Forelimb muscle (tissue), 1 donor: ENCODE measurements at regions not wholly inside any gene's neighbourhood (a gene's known extent, or its start where the extent isn't known, plus 50 kb on each side); places are given as distances from the start of the nearest gene placed in this dataset.
"Not testable (repeated sequence)": the region's sequence is repeated elsewhere in the genome, so short reads cannot be mapped to it uniquely, and the experiment has no call there.

Experiments
- DNase-seq: peaks from one replicate; pipeline ENCODE4 v3.0.0-alpha.2; 2013; ENCODE audit warnings: low read depth

GRCh38 chr2:52294628-52295027 lies 1262.7 kb upstream of the NRXN1 start:
- DNase-seq: no peak

- DNase-seq: no peak
These were observed 1260.9 kb upstream of the NRXN1 start for GRCh38 chr2:52292801-52293200.

GRCh38 chr2:52289741-52290140 lies 1257.8 kb upstream of the NRXN1 start:
- no peak for DNase-seq

GRCh38 chr2:52288596-52288995 lies 1256.7 kb upstream of the NRXN1 start:
- no peak for DNase-seq

GRCh38 chr2:52269696-52270485 lies 1238.0 kb upstream of the NRXN1 start:
- no peak for DNase-seq

- DNase-seq: no peak
These were observed 1233.0 kb upstream of the NRXN1 start for GRCh38 chr2:52264911-52265310.

- no peak for DNase-seq
These were observed 1232.6 kb upstream of the NRXN1 start for GRCh38 chr2:52264488-52264887.

- no peak for DNase-seq
These were observed 1229.0 kb upstream of the NRXN1 start for GRCh38 chr2:52260904-52261303.

- not testable (repeated sequence) for DNase-seq
These were observed 1227.0 kb upstream of the NRXN1 start for GRCh38 chr2:52258967-52259366.

GRCh38 chr2:52258038-52258437 lies 1226.1 kb upstream of the NRXN1 start:
- DNase-seq: no peak

- DNase-seq: peak; percentile 24
These were observed 1221.6 kb upstream of the NRXN1 start for GRCh38 chr2:52253416-52253980.

- no peak for DNase-seq
These were observed 1206.8 kb upstream of the NRXN1 start for GRCh38 chr2:52238782-52239181.

GRCh38 chr2:52222128-52222527 lies 1190.2 kb upstream of the NRXN1 start:
- DNase-seq: no peak

- DNase-seq: no peak
These were observed 1188.5 kb upstream of the NRXN1 start for GRCh38 chr2:52220393-52220792.

GRCh38 chr2:52210611-52211010 lies 1178.7 kb upstream of the NRXN1 start:
- DNase-seq: no peak

- DNase-seq: no peak
These were observed 1178.2 kb upstream of the NRXN1 start for GRCh38 chr2:52210161-52210560.

GRCh38 chr2:52194342-52194741 lies 1162.4 kb upstream of the NRXN1 start:
- DNase-seq: no peak

- DNase-seq: no peak
These were observed 1161.9 kb upstream of the NRXN1 start for GRCh38 chr2:52193804-52194203.

GRCh38 chr2:52192656-52193055 lies 1160.7 kb upstream of the NRXN1 start:
- DNase-seq: no peak

GRCh38 chr2:52181080-52181479 lies 1149.1 kb upstream of the NRXN1 start:
- DNase-seq: no peak

GRCh38 chr2:52178845-52179244 lies 1146.9 kb upstream of the NRXN1 start:
- no peak for DNase-seq

- DNase-seq: no peak
These were observed 1113.1 kb upstream of the NRXN1 start for GRCh38 chr2:52145005-52145404.

GRCh38 chr2:52144590-52144989 lies 1112.7 kb upstream of the NRXN1 start:
- no peak for DNase-seq

GRCh38 chr2:52141076-52141475 lies 1109.1 kb upstream of the NRXN1 start:
- DNase-seq: no peak
